B cell (primary cell): ENCODE measurements at regions not wholly inside any gene's neighbourhood (a gene's known extent, or its start where the extent isn't known, plus 50 kb on each side); places are given as distances from the start of the nearest gene placed in this dataset.

Source experiments
- ATAC-seq: fragments of 200-7000 bp; cut with Tn5 transposase; one replicate; pipeline ENCODE4 v1.10.0; 2021; ENCODE audit warnings: low read depth, mild to moderate bottlenecking, moderate number of reproducible peaks, moderate library complexity
- CTCF ChIA-PET: fragments of 350-600 bp; sonication (Branson Sonifier 250); formaldehyde crosslinking; loops from one replicate; lab custom pipeline; 2021; ENCODE audit warnings: antibody characterized with exemption, inconsistent platforms; lab: Charles Lee
- POLR2A ChIA-PET: fragments of 350-600 bp; sonication (Branson Sonifier 250); formaldehyde crosslinking; loops from one replicate; lab custom pipeline; 2021; ENCODE audit warnings: antibody characterized with exemption; lab: Charles Lee
- DNase-seq: peaks from one replicate; pipeline ENCODE4 v3.0.0; 2013
- H2AFZ ChIP-seq: 2 replicates; pipeline ENCODE4 v1.6.1; 2012; ENCODE audit warnings: mild to moderate bottlenecking, low read depth, low read length; ENCODE audit not compliant: insufficient read depth, poor library complexity, severe bottlenecking
- H3K27ac ChIP-seq, 2 donors: 1 replicate in 1 of 2; 2 replicates in 1 of 2; pipeline ENCODE4 v1.5.1; 2012 to 2013; ENCODE audit warnings: low read length in 2 of 2, mild to moderate bottlenecking in 2 of 2, moderate library complexity in 1 of 2
- H3K27me3 ChIP-seq, 4 experiments: fragments of 200-600 bp in 1 of 4; sonication (generic) in 1 of 4; replicated peaks in 1 of 4; 1 replicate in 2 of 4; 2 replicates in 2 of 4; pipeline versions ENCODE4 v1.6.1 to v1.7.0; 2013 to 2016; ENCODE audit warnings: low read length in 3 of 4, mild to moderate bottlenecking in 2 of 4, mixed read lengths in 1 of 4, moderate library complexity in 1 of 4; ENCODE audit not compliant: insufficient read depth in 4 of 4, control insufficient read depth in 3 of 4; ENCODE audit errors: control extremely low read depth in 1 of 4
- H3K36me3 ChIP-seq, 2 experiments: replicated peaks in 1 of 2; 1 replicate in 1 of 2; 2 replicates in 1 of 2; pipeline versions ENCODE4 v1.6.1 to v1.7.1; 2013; ENCODE audit warnings: low read length in 1 of 2; ENCODE audit not compliant: insufficient read depth in 2 of 2, control insufficient read depth in 1 of 2; ENCODE audit errors: control extremely low read depth in 1 of 2, extremely low read depth in 1 of 2
- H3K4me1 ChIP-seq, 2 donors: fragments of 200-600 bp in 1 of 2; sonication (generic) in 1 of 2; 1 replicate in 1 of 2; 2 replicates in 1 of 2; pipeline versions ENCODE4 v1.5.1 to v1.6.1; 2013 to 2017; ENCODE audit warnings: low read length in 2 of 2; ENCODE audit not compliant: control insufficient read depth in 2 of 2, insufficient read depth in 2 of 2
- H3K4me2 ChIP-seq: replicated peaks from 2 replicates; pipeline ENCODE3; 2012; ENCODE audit warnings: mild to moderate bottlenecking, low read depth, low read length; ENCODE audit not compliant: poor library complexity, severe bottlenecking
- H3K4me3 ChIP-seq, 5 experiments: fragments of 200-600 bp in 1 of 5; sonication (generic) in 1 of 5; 1 replicate in 3 of 5; 2 replicates in 2 of 5; pipeline versions ENCODE4 v1.5.1 to v1.7.0; 2011 to 2016; ENCODE audit warnings: low read length in 4 of 5, mild to moderate bottlenecking in 4 of 5, low read depth in 2 of 5, control low read depth in 1 of 5, moderate library complexity in 1 of 5; ENCODE audit not compliant: insufficient read depth in 1 of 5; ENCODE audit errors: control extremely low read depth in 1 of 5, extremely low read depth in 1 of 5
- H3K79me2 ChIP-seq: fragments of 200-600 bp; sonication (generic); one replicate; pipeline ENCODE4 v1.6.0; 2016; ENCODE audit warnings: low read length; ENCODE audit not compliant: control insufficient read depth, insufficient read depth
- H3K9ac ChIP-seq: fragments of 200-600 bp; sonication (generic); 2 replicates; pipeline ENCODE4 v1.6.1; 2017; ENCODE audit warnings: mild to moderate bottlenecking, low read length, moderate library complexity
- H3K9me3 ChIP-seq, 3 donors: one replicate each; pipeline versions ENCODE4 v1.6.1 to v1.7.1; 2013; ENCODE audit warnings: low read length in 2 of 3; ENCODE audit not compliant: control insufficient read depth in 2 of 3, insufficient read depth in 1 of 3; ENCODE audit errors: control extremely low read depth in 1 of 3
- H4K20me1 ChIP-seq: 2 replicates; pipeline ENCODE4 v1.6.0; 2012; ENCODE audit warnings: mild to moderate bottlenecking, low read length; ENCODE audit not compliant: insufficient read depth, control insufficient read depth, poor library complexity, severe bottlenecking
- H3K27ac Mint-ChIP-seq: one replicate; pipeline ENCODE4 v1.8.0; 2021; ENCODE audit warnings: mixed read lengths
- H3K27me3 Mint-ChIP-seq: one replicate; pipeline ENCODE4 v1.8.0; 2021; ENCODE audit warnings: mixed read lengths
- H3K4me1 Mint-ChIP-seq: one replicate; pipeline ENCODE4 v1.8.0; 2021; ENCODE audit warnings: mixed read lengths
- H3K4me3 Mint-ChIP-seq: one replicate; pipeline ENCODE4 v1.8.0; 2021; ENCODE audit warnings: mixed read lengths
- H3K9me3 Mint-ChIP-seq: one replicate; pipeline ENCODE4 v1.8.0; 2022; ENCODE audit warnings: mixed read lengths; ENCODE audit not compliant: insufficient read depth
- EZH2 ChIP-seq: IDR thresholded peaks from 2 replicates; pipeline ENCODE4 v1.6.1; 2012; ENCODE audit warnings: borderline replicate concordance, low read depth, mild to moderate bottlenecking, moderate library complexity, low read length; ENCODE audit not compliant: insufficient read depth, poor library complexity, severe bottlenecking
- WGBS: methylation state at CpG from one replicate; pipeline ENCODE4 v1.1.5; 2013; ENCODE audit warnings: missing lambda C conversion rate; ENCODE audit not compliant: insufficient coverage; 5-methylcytosine and 5-hydroxymethylcytosine counted together
- intact Hi-C: fragments of 100-400 bp; cut with micrococcal nuclease; formaldehyde crosslinking; loops from one replicate; pipeline ENCODE4 v1.10.0; 2022
- TF ChIP-seq, protein P1 (sequence below): fragments of 200-600 bp; IDR thresholded peaks from one replicate; pipeline ENCODE4 v1.8.0; 2022; ENCODE audit warnings: antibody characterized with exemption, mild to moderate bottlenecking

GRCh38 chr20:39328347-39328746 lies 366.2 kb downstream of the DHX35 start:
- POLR2A ChIA-PET: no interaction called here
- Histone ChIP-seq H2AFZ (no peak overlapping the region), H3K9ac (no peak overlapping the region), H3K4me1 (no peaks in the 10 kb centered on the region), H3K4me2 (no peak overlapping the region), H4K20me1 (no peaks in the 10 kb centered on the region), H3K4me3 (no peak overlapping the region), H3K9me3 (no peaks in the 10 kb centered on the region), H3K79me2 (no peaks in the 10 kb centered on the region), H3K36me3 (no peaks in the 10 kb centered on the region), H3K27me3 (peaks cover 0 to 5% (median 0%) of the 10 kb centered on the region in 4 experiments), H3K27ac (no peak overlapping the region)
- WGBS: 0% methylated on average over 1 of the region's 4 CpGs
- Mint-ChIP-seq H3K4me1 (no peaks in the 10 kb centered on the region), H3K9me3 (no peaks in the 10 kb centered on the region), H3K4me3 (no peak overlapping the region), H3K27ac (no peak overlapping the region), H3K27me3 (peaks cover 13% of the 10 kb centered on the region)
- intact Hi-C loops: no loop called here
- CTCF ChIA-PET: no interaction called here
- no peak for ATAC-seq
- DNase-seq: no peak
- TF ChIP-seq EZH2: no peak
- TF ChIP-seq, protein P1, sequence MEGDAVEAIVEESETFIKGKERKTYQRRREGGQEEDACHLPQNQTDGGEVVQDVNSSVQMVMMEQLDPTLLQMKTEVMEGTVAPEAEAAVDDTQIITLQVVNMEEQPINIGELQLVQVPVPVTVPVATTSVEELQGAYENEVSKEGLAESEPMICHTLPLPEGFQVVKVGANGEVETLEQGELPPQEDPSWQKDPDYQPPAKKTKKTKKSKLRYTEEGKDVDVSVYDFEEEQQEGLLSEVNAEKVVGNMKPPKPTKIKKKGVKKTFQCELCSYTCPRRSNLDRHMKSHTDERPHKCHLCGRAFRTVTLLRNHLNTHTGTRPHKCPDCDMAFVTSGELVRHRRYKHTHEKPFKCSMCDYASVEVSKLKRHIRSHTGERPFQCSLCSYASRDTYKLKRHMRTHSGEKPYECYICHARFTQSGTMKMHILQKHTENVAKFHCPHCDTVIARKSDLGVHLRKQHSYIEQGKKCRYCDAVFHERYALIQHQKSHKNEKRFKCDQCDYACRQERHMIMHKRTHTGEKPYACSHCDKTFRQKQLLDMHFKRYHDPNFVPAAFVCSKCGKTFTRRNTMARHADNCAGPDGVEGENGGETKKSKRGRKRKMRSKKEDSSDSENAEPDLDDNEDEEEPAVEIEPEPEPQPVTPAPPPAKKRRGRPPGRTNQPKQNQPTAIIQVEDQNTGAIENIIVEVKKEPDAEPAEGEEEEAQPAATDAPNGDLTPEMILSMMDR: no peak

DNA sequence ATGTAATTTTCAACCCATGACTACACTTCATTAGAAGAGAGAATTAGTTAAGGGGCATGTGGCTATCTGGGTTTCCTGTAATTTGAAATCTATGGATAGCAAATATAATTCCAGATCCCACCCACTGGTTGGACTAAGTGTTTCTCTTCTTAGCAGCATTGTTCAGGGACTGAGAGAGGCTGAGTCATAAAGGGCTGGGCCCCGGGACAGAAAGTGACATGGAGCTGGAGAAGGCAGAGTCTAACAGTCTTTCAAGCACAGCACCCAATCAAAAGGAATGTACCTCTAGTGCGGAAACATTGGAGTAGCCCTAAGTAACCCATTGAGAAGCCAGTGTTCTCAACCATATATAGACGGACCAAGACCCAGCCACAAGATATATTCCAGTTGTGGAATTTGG lies 363.9 kb downstream of the DHX35 start:
- H2AFZ ChIP-seq: no peak overlapping the region
- no peak for TF ChIP-seq EZH2
- TF ChIP-seq, protein P1: no peak
- H3K36me3 ChIP-seq: no peaks in the 10 kb centered on the region
- no peaks in the 10 kb centered on the region for H3K9me3 ChIP-seq
- no peaks in the 10 kb centered on the region for H4K20me1 ChIP-seq
- no peak overlapping the region for H3K9ac ChIP-seq
- Mint-ChIP-seq H3K4me1 (no peaks in the 10 kb centered on the region), H3K27ac (no peak overlapping the region), H3K4me3 (no peak overlapping the region), H3K9me3 (no peaks in the 10 kb centered on the region), H3K27me3 (peaks cover 15% of the 10 kb centered on the region)
- no peaks in the 10 kb centered on the region for H3K79me2 ChIP-seq
- H3K27ac ChIP-seq: no peak overlapping the region
- no peak overlapping the region for H3K4me3 ChIP-seq
- intact Hi-C loops: no loop called here
- H3K4me2 ChIP-seq: no peak overlapping the region
- H3K27me3 ChIP-seq: peaks cover 0 to 5% (median 0%) of the 10 kb centered on the region in 4 experiments
- no peaks in the 10 kb centered on the region for H3K4me1 ChIP-seq
- ChIA-PET POLR2A (no interaction called here), CTCF (interaction anchor here (0.6 kb wide), 1 partner anchor 217 kb away, joined by 3 read pairs; no protein-coding TSS in a partner anchor)
- 100% methylated on average over 1 of the region's 3 CpGs for WGBS
- no peak for ATAC-seq
- DNase-seq: no peak
